ENCODE measurements at regions not wholly inside any gene's neighbourhood (a gene's known extent, or its start where the extent isn't known, plus 50 kb on each side); places are given as distances from the start of the nearest gene placed in this dataset.

GRCh38 chr4:158313566-158313965, 103.3 kb downstream of the TMEM144 start:
- peaks cover 4 to 7% (median 6%) of the 10 kb centered on the region in 3 donors for H3K9me3 Mint-ChIP-seq

GRCh38 chr4:158314756-158315487, 104.6 kb downstream of the TMEM144 start:
- H3K4me3 Mint-ChIP-seq, result no peak overlapping the region
- H3K36me3 Mint-ChIP-seq, result no peaks in the 10 kb centered on the region
- no peak overlapping the region for H3K27ac Mint-ChIP-seq
- peaks cover 0 to 6% (median 4%) of the 10 kb centered on the region in 3 donors for H3K9me3 Mint-ChIP-seq
- H3K27me3 Mint-ChIP-seq, result no peaks in the 10 kb centered on the region
- H3K4me1 Mint-ChIP-seq, result no peaks in the 10 kb centered on the region

More at GRCh38 chr4:158313566-158313965, 103.3 kb downstream of the TMEM144 start:
- Mint-ChIP-seq H3K4me1 (no peaks in the 10 kb centered on the region), H3K36me3 (no peaks in the 10 kb centered on the region), H3K4me3 (no peak overlapping the region), H3K27me3 (no peaks in the 10 kb centered on the region), H3K27ac (no peak overlapping the region)

GRCh38 chr4:158315706-158316105, 105.4 kb downstream of the TMEM144 start:
- H3K4me3 Mint-ChIP-seq, result no peak overlapping the region
- no peak overlapping the region for H3K27ac Mint-ChIP-seq
- no peaks in the 10 kb centered on the region for H3K27me3 Mint-ChIP-seq
- no peaks in the 10 kb centered on the region for H3K4me1 Mint-ChIP-seq
- H3K36me3 Mint-ChIP-seq, result no peaks in the 10 kb centered on the region
- H3K9me3 Mint-ChIP-seq, result peaks cover 1 to 3% (median 1%) of the 10 kb centered on the region in 3 donors

DNA sequence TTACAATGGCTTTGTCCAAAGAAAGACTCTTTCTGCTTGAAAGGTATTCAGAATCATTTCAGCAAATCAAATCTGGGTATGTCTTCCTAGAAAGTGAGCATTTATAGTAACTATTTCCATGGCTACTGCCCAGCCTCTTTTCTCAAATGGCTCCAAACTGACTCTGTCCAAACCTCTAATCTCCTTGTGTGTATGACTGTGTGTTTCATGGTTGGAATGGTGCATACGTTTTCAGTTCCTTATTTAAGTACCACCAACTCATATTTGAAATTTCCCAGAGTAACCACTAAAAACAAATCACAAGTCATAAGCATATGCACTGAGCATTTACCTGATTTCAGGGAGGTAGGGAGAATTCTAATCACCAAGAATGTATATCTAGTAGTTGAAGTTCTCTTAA, 106.0 kb downstream of the TMEM144 start:
- Mint-ChIP-seq H3K27me3 (no peaks in the 10 kb centered on the region), H3K4me3 (no peak overlapping the region), H3K36me3 (no peaks in the 10 kb centered on the region), H3K4me1 (no peaks in the 10 kb centered on the region), H3K9me3 (peaks cover 1 to 4% (median 2%) of the 10 kb centered on the region in 3 donors), H3K27ac (no peak overlapping the region)

- H3K27me3 Mint-ChIP-seq, result no peaks in the 10 kb centered on the region
- no peak overlapping the region for H3K27ac Mint-ChIP-seq
- no peak overlapping the region for H3K4me3 Mint-ChIP-seq
- H3K36me3 Mint-ChIP-seq, result no peaks in the 10 kb centered on the region
- peaks cover 0 to 4% (median 4%) of the 10 kb centered on the region in 3 donors for H3K9me3 Mint-ChIP-seq
- no peaks in the 10 kb centered on the region for H3K4me1 Mint-ChIP-seq
These were observed 109.6 kb downstream of the TMEM144 start for GRCh38 chr4:158319880-158320279.

DNA sequence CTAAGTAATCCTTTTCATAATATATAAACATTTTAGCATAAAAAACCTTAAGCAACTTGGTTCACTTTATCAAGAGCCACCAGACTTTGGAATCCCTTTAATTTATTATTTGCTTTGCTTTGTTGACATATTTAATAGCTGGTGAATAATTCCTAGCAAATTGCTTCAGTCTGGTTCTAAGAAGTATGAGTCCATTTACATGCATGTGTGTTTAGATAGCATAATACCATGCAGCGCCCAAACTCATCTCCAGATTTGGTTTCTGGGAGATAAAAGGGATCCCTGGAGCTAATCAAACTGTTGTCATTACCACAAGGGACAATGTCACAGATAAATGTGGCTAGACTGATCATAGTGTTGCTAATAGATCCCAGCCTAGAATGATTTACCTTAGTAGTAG, 111.8 kb downstream of the TMEM144 start:
- Mint-ChIP-seq H3K36me3 (no peaks in the 10 kb centered on the region), H3K27ac (no peak overlapping the region), H3K27me3 (no peaks in the 10 kb centered on the region), H3K9me3 (peaks cover 0 to 4% (median 4%) of the 10 kb centered on the region in 3 donors), H3K4me3 (no peak overlapping the region), H3K4me1 (no peaks in the 10 kb centered on the region)

DNA sequence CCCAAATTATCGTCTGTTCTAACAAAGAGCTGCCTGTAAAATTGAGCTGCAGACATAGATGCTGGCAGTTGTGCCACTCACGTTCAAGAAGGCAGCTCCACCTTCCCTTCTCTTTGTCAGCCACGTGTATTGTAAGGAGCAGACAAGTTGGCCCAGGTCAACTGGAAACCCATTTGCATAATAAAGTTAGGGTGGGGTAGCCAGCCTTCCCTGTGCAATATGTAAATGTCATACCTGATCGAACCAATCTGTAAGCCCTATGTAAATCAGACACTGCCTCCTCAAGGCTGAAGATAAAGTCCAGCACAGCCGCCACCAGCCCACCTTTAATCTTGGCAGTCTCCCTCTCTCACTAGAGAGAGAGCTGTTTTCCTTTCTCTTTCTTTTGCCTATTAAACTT, 117.2 kb downstream of the TMEM144 start:
- no peaks in the 10 kb centered on the region for H3K4me1 Mint-ChIP-seq
- no peaks in the 10 kb centered on the region for H3K9me3 Mint-ChIP-seq
- H3K27me3 Mint-ChIP-seq, result no peaks in the 10 kb centered on the region
- no peak overlapping the region for H3K27ac Mint-ChIP-seq
- H3K4me3 Mint-ChIP-seq, result no peak overlapping the region
- H3K36me3 Mint-ChIP-seq, result no peaks in the 10 kb centered on the region

DNA sequence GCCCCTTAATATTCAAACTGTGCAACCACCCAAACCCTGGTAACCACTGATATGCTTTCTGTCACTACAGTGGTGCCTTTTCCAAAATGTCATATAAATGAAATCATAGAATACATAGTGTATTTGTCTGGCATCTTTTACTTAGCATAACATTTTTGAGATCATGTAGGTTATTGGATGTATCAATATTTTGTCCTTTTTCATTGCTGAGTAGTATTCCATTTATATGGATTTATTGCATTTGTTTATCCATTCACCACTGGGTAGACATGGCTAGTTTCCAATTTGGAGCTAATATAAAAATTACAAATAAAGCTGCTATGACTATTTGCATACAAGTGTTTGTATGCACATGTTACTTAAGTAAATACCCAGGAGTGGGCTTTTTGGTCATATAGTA, 121.6 kb downstream of the TMEM144 start:
- Mint-ChIP-seq H3K4me3 (no peak overlapping the region), H3K9me3 (peaks cover 0 to 4% (median 0%) of the 10 kb centered on the region in 3 donors), H3K27me3 (no peaks in the 10 kb centered on the region), H3K4me1 (no peaks in the 10 kb centered on the region), H3K36me3 (no peaks in the 10 kb centered on the region), H3K27ac (no peak overlapping the region)

GRCh38 chr4:158333820-158334219, 123.5 kb downstream of the TMEM144 start:
- no peak overlapping the region for H3K27ac Mint-ChIP-seq
- H3K27me3 Mint-ChIP-seq, result no peaks in the 10 kb centered on the region
- H3K4me1 Mint-ChIP-seq, result no peaks in the 10 kb centered on the region
- H3K4me3 Mint-ChIP-seq, result no peak overlapping the region
- no peaks in the 10 kb centered on the region for H3K36me3 Mint-ChIP-seq
- H3K9me3 Mint-ChIP-seq, result peaks cover 0 to 6% (median 0%) of the 10 kb centered on the region in 3 donors

DNA sequence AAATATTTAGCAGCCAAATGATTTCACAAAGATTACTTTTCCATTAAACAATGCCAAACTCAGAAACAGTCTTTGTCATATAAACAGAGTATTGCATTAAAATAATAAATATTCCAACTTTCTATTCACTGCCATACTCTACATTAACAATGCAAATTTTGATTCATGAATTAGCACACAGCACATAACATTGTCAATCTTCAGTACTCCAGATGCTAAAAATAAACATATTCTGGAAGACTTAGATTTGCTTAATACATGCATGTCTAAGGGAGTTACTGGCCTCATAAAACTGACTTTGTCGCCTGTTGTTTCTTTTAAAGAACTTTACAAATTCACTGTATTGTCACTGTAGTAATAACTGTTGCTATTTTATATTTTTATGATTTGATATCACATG, 131.6 kb downstream of the TMEM144 start:
- H3K27ac Mint-ChIP-seq, result no peak overlapping the region
- no peak overlapping the region for H3K4me3 Mint-ChIP-seq
- peaks cover 1% of the 10 kb centered on the region for H3K36me3 Mint-ChIP-seq
- no peaks in the 10 kb centered on the region for H3K27me3 Mint-ChIP-seq
- no peaks in the 10 kb centered on the region for H3K4me1 Mint-ChIP-seq
- H3K9me3 Mint-ChIP-seq, result peaks cover 0 to 3% (median 0%) of the 10 kb centered on the region in 3 donors

DNA sequence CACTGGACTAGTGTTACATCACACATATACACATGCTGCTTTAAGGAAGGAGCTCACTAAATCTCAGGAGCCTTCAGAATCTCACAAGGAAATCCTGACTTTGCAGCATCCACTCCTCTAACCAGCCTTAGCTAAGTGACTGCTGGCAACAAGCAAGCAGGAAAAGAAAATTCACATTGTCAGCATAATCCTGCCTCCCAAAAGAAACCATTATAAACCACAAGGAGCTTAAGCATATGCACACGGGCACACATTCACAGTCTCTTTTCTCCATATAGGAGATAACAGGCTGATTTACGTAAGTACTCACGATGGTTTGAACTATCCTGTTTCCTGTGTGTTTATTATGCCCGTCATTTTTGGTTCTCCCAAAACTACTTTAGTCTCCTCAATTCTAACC, 136.3 kb downstream of the TMEM144 start:
- no peaks in the 10 kb centered on the region for H3K27me3 Mint-ChIP-seq
- peaks cover 0 to 3% (median 0%) of the 10 kb centered on the region in 3 donors for H3K9me3 Mint-ChIP-seq
- no peak overlapping the region for H3K27ac Mint-ChIP-seq
- no peaks in the 10 kb centered on the region for H3K4me1 Mint-ChIP-seq
- no peak overlapping the region for H3K4me3 Mint-ChIP-seq
- H3K36me3 Mint-ChIP-seq, result no peaks in the 10 kb centered on the region

GRCh38 chr4:158347556-158347955, 137.3 kb downstream of the TMEM144 start:
- Mint-ChIP-seq H3K4me3 (no peak overlapping the region), H3K4me1 (no peaks in the 10 kb centered on the region)

DNA sequence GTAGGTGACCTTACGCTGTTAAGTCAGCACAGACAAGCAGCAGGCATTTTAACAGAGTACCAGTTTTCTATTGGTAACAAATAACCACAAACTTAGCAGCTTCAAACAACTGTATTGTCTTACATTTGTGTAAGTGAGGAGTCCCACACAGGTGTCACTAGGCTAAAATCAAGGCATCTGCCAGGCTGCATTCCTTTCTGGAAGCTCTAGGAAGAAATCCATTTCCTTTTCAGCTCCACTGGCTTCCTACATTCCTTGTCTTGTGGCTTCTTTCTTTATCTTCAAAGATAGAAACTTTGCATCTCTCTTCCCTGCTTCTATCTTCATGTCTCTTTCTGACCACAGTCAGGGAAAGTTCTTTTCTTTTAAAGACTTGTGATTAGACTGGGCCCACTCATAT, 139.9 kb downstream of the TMEM144 start:
- no peak overlapping the region for H3K27ac Mint-ChIP-seq
- no peaks in the 10 kb centered on the region for H3K27me3 Mint-ChIP-seq
- H3K9me3 Mint-ChIP-seq, result peaks cover 0 to 4% (median 4%) of the 10 kb centered on the region in 3 donors
- H3K36me3 Mint-ChIP-seq, result no peaks in the 10 kb centered on the region
- no peak overlapping the region for H3K4me3 Mint-ChIP-seq
- H3K4me1 Mint-ChIP-seq, result peaks cover 0 to 1% (median 0%) of the 10 kb centered on the region in 3 donors

More at GRCh38 chr4:158347556-158347955, 137.3 kb downstream of the TMEM144 start:
- Mint-ChIP-seq H3K36me3 (no peaks in the 10 kb centered on the region), H3K9me3 (peaks cover 0 to 4% (median 3%) of the 10 kb centered on the region in 3 donors), H3K27ac (no peak overlapping the region), H3K27me3 (no peaks in the 10 kb centered on the region)

DNA sequence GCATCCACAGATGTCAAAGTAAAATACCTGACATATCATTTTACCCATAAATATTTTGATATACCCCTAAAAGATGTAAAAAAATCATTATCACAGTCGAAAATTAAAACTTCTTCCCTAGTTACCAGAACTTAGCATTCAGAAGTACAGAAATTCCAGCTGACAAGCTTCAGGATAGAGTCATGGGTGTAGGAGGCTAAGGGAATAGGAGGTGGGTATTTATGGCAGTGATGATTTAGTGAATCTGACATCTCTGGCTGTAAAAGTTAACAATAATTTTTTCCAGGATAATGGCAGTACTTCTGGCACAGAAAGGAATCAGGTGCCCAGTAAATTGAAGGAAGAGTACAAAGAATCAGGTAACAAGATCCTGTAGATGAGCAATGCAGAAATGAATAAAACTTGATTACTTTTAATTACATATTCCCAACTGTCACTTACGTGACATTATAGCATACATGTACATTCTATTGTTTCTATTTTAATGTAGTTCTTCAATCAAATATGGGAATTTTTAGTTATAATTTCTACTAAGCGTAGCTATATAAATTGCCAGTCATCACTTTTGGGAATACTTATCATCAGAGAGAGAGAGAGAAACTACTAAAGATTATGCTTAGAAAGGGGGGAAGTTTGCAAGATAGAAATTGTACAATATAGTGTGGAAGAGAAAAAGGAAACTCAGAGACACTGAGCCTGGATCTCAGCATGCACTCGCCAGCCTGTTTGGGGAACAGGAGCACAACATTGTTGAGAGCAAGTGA, 143.4 kb downstream of the TMEM144 start:
- Mint-ChIP-seq H3K9me3 (peaks cover 0 to 21% (median 6%) of the 10 kb centered on the region in 3 donors), H3K4me3 (no peak overlapping the region), H3K36me3 (no peaks in the 10 kb centered on the region), H3K27ac (no peak overlapping the region), H3K4me1 (peaks cover 0 to 1% (median 0%) of the 10 kb centered on the region in 3 donors), H3K27me3 (no peaks in the 10 kb centered on the region)

- H3K9me3 Mint-ChIP-seq, result peaks cover 0 to 24% (median 6%) of the 10 kb centered on the region in 3 donors
- peaks cover 0 to 1% (median 0%) of the 10 kb centered on the region in 3 donors for H3K4me1 Mint-ChIP-seq
- no peaks in the 10 kb centered on the region for H3K27me3 Mint-ChIP-seq
- no peaks in the 10 kb centered on the region for H3K36me3 Mint-ChIP-seq
- H3K27ac Mint-ChIP-seq, result no peak overlapping the region
- no peak overlapping the region for H3K4me3 Mint-ChIP-seq
These were observed 146.0 kb downstream of the TMEM144 start for GRCh38 chr4:158356301-158356700.

Data from IgD-negative memory B cell (primary cell).